T-helper 2 cell (primary cell): ENCODE measurements at regions not wholly inside any gene's neighbourhood (a gene's known extent, or its start where the extent isn't known, plus 50 kb on each side); places are given as distances from the start of the nearest gene placed in this dataset.

Experiments
- DNase-seq, 5 experiments: peaks; one replicate each; pipeline versions ENCODE4 v3.0.0 to v3.0.0-alpha.2; 2012 to 2022

DNA sequence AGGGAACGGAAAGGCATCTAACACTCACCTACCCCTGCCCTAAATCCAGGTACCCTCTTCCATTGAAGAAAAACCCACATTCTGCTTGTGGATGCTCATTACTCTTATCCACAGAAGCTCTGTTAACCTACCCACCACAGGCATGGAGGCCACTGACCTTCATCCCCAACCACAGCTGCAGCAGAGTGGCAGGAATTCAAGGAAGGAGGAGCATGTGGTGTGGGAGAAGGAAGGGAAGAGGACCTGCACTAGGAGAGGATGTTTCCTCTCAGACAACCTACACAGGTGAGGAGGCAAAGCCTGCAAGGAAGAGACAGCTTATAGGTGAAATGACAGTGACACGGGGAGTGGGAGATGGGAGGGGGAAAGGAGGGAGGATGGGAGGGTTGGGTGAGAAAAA, 192.5 kb upstream of the TSC22D2 start:
- DNase-seq, result no peak

DNA sequence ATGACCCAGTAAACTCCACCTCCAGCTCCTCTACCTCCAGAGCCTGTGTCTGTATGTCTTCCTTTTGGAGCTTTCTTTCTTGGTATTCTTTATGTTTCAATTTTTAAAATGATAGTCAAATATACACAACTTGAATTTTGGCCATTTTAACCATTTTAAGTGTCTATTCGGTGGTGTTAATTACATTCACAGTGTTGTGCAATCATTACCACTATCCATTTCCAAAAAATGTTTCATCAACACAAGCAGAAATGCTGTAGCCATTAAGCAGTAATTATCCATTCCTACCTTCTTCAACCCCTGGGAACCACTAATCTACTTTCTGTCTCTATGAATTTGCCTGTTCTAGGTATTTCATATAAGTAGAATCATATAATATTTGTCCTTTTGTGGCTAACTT, 194.5 kb upstream of the TSC22D2 start:
- no peak for DNase-seq

DNA sequence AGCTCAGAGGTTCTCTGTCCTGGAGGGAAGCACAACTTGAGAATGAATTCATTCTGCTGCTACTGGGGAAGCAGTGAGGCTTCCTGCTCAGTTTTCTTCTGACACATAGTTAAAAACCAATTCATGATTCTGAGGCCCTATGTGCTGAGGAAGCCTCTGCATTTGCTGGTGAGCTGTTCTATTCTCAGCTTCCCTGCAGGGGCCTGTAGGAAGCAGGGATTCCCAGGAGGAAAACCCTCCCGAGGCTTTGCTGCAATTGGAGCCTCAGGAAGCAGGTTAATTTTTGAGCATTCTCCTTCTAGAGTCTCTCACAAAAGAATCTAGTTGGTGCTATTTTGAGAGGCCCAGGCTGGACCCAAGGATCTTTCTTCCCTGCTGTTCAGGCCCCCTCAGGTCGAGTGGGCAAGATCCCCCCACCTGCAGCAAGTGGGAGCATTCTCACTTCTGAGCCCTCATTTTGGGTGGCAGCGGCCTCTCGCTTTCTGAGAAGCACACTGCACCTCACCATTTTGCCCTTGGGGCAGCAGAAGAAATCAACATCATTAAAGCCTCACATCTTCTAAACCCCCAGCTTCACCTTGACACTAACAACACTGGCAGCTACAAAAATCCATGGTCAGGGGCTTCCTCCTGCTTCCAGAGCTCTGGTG, 197.5 kb upstream of the TSC22D2 start:
- no peak for DNase-seq

DNA sequence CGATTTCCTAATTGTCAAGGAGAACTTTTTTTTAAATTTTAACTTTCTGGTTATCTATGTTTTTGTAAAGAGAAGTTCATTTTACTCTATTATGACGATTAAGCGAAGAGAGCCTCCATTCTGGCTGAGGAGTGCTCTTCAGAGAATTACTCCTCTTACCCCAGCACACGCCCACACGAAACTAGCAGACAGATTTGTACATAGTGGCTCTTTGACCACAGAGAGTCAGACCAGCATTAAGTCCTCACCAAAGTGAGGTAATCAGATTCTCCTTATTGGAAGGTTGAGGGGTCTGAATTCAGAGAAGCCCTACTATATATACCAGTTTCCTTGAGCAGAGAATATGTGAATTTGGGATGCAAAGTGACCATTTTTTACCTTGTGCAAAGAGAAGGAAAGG, 204.8 kb upstream of the TSC22D2 start:
- no peak for DNase-seq

DNA sequence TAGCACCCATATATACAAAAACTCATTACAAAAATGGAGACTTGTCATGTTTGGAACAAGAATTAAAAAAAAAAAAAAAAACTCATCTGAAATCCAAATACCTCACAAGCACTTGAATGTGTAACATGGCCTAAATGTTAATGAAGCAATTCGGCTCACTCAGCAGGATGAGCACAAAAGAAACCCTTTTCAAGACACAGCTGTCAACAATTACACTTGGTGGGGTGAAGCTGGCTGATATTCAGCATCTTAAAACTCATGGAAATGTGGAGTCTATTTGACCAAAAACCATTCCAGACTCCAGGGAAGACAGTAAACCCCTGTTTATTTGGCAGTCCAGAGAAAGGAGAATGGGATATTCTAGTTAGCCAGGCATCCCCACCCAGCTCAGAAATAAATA, 205.4 kb upstream of the TSC22D2 start:
- no peak for DNase-seq

DNA sequence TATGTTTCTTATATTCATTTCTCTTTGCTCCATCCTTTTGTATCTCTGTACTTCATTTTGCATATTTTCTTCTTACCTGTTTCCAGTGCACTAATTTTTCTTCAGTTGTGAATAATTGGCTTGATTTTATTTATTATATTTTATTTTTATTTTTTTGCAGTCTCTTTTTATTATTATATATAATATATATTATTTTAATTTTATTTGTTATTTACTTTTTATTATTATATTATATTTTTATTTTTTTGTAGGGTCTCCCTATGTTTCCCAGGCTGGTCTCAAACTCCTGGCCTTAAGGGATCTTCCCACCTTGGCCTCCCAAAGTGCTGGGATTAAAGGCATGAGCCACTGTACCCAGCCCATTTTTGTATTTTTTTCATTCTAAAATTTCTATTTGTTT, 213.1 kb upstream of the TSC22D2 start:
- DNase-seq, result no peak

DNA sequence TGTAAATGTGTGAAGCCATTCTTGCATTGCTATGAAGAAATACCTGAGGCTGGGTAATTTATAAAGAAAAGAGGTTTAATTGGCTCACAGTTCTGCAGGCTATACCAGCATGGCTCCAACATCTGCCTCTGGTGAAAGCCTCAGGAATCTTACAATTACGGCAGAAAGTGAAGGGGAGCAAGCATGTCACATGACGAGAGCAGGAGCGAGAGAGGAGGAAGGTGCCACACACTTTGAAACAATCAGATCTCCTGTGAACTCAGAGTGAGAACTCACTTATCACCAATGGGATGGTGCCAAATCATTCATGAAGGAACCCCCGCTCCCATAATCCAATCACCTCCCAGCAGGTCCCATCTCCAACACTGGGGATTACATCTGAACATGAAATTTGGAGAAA, 213.6 kb upstream of the TSC22D2 start:
- no peak for DNase-seq

DNA sequence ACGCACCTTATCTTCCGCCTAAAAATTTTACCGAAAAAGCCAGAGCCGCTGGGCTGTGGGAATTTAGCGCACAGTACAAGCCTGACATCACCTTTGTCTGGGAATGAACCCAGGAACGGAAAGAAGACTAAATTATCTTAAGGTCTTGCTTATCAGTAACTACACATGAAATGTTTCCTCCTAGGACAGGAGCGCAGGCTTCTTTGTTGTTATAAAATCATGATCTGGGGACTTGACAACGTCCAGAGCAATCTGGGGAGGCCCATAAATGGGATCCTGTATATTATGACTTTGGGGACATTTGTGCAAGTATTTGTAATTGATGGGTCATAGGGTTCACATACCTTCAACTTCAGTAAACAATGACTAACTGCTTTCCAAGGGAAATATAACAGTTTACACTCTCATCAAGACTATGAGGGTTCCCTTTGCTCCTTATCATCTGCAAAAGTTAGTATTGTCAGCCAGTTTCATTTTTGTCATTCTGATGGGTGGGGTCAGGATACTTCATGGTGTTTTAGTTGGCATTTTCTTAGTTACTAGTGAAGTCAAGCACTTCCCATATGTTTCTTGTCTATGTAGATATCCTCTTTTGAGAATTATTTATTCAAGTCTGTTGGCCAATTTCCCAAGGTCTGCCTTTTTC, 213.9 kb upstream of the PFN2 start:
- no peak for DNase-seq

DNA sequence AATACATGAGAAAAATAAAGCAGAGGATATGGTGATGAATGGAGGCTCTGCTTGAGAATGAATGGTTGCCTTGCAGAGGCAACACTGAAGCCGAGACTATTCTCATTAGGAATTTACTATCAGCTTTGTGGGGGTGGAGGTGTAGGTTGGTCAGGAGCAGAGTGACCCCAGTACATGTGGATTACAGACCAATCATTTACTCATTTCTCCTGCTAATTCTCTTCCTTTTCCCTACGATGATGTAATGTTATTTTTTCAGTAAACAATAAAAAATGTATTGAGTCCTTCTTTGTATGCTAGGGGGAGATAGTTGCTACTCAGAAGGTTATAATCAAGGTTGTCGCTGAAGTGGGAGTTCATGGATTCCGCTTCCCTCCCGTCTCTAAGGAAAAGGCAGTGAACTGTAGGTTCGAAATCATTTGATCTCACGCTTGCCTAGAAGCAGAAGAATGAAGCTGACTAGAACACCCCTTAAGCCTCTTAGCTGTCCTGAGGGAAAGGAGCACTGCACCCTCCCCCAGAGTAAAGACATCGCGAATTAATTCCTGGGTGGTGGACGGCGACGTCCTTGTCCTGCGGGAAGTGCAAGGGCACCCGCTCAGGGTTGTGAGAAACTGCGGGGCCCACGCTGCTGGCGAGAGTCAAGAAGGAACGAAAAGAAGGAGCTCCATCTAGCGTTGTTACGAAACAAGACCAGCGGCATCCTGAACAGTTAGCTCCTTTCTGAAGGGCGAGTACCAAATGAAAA, 213.2 kb upstream of the PFN2 start:
- peak in 2 of 5 experiments; percentile 10 to 57 for DNase-seq

DNA sequence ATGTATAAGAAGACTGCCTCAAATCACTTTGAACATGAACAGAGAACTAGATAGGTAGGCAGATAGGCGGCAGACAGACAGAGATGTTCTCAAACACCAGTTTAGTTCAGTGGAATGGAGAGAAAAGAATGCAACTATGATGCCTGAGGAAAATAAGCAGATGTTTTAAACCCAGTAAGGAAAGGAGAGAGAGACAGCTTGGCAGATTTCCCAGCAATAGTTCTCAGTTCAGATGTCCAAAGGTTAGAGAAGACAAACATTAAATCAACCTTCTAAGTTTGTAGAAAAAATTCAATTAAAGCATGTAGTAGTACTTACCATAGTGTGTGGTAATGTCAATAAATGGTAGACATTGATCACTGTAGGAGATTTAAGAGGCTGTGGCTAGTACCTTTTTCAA, 209.6 kb upstream of the PFN2 start:
- DNase-seq, result no peak

DNA sequence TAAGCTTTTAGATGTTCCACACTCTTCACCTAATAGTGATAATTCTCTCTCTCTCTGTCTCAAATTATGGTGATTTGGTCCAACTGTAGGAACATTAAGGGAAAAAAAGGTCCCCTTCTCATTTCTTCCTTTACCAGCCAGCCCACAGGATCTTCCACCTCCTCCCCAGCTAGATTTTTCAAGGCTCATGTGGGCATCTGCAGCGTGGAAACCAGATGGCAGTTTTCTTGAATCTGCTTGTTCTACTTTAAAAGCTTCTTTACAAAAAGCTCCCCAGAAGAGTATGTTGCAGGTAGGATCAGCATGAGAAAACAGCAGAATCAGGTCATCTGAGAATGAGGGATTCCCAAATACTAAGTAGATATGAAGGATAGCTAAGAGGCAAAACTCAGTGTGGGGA, 208.6 kb upstream of the PFN2 start:
- no peak for DNase-seq

DNA sequence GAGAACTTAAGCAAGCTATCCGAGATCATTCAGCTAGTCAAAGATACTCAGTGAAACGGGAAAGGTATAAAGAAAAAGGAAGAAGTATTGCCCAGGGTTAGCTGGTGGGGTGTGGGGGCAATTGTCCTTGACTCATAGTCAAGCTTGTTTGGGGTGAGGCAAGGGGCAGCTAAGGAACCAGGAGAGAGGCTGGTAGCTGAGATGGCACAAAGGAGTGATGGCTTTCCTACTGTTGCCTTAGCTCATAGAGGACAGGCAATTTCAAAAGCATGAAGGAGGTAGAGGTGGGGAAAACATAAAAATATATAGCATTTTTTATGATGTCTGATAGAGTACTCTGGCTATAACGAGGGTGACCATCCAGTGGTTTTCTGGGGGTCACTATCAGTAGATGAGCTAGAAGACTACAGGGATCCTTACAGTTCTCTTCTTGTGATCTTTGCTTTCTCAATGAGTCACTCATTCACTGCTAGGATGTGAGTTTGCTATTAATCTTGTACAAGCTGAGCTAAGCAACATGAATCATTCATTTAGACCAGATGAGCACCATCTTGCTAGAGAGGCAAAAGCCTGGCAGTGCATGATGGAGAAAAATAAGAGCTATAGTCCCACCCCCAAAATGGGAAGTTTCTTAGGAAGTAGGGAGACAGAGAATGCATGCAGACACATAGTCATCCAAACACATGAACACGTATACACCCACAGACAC, 207.1 kb upstream of the PFN2 start:
- DNase-seq, result no peak

DNA sequence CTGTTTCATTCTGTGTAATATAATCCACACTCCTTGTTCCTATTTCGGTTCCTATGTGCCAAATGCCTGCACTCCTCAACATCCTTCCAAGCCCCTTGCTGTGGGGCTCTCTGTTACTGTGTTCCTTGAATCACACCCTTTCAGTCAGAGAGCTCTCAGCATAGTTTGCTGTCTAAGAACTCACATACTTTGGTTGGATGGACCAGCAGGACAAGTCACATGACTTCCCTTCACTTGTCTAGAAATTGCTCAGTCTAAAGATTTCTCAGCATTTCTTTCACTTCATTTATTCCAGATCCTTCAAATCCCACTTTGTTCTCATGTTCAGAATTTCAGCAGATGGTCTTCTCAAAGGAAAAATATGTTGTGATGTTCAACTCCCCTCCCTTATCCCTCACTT, 203.5 kb upstream of the PFN2 start:
- DNase-seq, result peak in 1 of 5 experiments; percentile 5

DNA sequence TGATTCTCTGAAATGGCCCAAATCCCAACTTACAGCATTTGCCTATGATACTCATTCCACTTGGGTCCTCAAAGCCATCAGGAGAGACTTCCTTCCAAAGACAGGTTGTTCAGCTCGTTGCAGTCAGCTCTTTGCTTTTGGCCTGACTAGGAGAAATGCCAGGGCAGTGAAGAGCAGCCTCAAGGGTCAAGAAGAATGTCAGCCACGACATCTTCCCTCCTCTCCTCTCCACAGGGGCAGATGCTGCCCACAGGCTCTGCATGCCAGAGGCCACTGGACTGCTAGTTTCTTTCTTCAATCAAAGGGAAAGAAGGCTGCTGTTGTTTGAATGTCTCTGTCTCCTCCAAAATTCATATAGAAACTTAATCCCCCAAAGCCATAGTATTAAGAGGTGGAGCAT, 201.7 kb upstream of the PFN2 start:
- DNase-seq, result no peak

DNA sequence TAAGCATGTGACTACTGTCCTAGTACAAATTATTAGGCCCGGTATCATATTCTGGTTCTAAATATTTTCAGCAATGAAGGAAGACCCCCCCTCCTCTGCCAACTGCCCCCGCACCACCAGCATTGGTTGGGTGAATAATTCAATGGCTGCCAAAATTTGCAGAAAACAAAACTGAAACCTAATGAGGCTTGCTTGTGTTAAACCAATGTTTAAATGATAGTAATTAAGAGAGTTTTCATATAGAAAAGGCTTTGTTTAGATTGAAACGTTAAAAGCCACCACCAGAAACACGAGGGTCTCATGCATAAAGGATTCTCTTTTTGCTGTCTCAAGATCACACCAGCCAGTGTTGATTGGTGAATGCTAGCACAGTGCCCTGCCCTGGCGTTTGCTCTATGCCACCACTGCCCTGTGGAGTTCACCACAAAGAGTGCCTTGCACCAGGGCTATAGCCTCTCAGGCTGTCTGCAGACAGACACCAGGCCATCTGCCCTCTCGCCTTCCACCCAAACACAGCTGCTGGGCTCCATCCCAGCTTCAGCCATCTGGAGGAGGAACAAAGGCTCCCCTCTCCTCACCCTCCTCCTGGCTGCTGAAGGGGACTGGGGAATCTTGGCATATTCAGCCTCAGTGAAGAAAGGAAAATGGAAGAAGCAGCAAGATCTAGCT, 200.3 kb upstream of the PFN2 start:
- no peak for DNase-seq

DNA sequence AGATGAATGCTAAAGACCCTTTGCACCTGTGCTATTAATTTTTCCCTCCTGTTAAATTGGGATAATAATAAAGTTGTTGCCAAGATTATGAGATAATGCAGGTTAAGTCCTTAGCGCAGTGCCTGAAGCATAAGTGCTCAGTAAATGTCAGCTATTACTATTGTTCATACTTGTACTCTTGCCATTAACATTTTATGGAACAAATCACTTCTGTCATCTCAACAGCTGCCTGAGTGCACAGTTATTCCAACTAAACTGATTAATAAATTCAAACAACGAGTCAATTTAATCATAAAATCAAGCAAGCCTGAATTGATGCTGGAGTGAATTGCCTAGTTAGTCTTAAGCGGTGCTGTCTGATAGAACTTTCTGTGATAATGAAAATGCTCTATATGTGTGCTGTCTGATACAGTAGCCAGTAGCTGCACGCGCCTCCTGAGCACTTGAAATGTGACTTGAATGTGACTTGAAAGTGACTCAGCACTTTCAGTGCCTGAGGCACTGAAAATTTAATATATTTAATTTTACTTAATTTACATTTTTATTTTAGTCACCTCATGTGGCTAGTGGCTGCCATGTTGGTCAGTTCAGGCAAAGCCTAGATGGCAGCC, 198.7 kb upstream of the PFN2 start:
- no peak for DNase-seq

DNA sequence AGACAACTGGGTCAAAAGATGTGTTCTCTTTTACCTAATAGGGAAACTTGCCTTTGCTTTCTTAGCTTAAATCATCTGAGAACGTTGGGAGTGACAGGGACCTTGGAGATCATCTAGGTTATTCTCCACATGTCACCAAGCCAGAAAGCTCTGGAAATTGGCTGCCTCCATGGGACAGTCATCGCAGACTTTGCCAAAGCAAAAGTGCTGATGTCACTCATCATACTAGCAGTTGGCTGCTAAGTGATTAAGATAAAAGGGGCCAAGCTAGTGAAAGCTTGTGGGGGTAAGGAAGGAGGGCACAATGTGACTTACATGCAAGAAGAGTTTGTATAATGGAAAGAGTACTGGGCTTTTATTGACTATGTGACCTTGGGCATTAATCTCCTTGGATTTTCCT, 198.0 kb upstream of the PFN2 start:
- DNase-seq, result no peak

DNA sequence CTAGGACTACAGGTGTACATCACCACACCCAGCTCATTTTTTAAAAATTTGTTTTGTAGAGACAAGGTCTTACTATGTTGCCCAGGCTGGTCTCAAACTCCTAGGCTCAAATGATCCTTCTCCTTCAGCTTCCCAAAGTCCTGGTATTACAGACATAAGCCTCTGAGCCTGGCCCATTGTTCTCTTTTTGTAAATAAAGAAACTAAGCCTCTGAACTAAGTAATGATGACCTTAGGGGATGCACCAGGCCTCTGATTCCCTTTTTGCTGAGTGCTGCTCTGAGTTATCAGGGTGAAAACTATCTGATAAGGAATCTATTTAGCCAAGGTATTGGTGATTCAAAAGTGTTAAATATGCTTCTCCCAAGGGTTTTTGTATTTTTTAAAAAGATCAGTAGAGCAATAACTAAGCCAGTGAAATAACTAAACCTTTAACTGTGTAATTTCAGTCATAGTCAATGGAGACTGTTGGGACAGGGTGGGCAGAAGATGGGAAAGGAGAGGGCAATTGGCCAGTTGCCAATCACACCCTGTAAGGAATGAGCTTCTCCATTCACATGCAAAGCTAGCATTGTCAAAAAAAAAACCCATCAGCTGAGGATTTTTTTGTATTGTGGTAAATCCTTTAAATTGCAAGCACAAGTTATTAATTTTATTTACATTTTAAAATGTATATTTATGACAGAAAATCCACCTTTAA, 194.8 kb upstream of the PFN2 start:
- no peak for DNase-seq

DNA sequence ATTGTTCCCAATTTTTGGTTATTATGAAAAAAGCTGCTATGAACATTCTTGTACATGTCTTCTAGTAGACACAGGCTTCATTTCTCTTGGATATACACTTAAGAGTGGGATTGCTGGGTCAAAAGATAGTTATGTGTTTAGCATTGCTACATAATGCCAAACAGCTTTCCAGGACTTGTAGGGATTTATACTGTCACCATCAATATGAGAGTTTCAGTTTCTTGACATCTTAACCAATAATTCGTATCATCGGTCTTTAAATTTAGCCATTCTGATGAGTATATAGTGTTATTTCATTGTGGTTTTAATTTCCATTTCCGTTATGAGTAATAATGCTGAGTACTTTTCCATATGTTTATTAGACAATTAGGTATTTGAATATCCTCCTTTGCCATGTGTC, 190.3 kb upstream of the PFN2 start:
- no peak for DNase-seq

DNA sequence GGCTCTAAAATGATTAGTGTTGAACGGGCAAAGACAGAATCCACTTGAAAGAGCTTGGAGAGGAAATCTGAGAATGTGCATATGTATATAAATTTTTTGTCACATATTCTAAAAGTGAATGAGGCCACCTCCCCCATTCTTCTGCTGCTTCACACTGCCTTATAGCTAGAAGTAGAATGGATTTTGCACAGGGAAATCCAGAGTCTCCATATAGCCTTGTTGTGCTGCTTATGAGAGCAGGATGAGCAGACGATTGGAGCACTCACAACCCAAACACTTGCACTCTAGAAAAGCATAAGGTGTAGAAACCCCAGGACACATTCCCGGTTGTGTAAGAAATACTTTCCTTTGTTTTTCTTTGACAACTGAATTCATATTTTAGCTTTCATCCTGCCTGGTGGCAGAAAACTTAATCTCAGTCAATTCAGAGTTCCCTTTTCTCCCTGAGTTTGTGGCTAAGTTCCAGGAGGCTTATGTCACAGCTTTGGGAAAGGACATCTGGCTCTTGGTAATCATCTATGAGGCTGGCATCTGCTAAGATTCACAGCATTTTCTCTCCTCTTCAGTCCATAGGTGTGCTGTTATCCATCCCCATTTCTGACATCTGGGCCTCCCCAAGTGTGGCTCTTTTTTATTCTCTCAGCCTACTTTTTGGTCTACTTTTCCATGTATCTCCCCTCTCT, 188.4 kb upstream of the PFN2 start:
- DNase-seq, result no peak

DNA sequence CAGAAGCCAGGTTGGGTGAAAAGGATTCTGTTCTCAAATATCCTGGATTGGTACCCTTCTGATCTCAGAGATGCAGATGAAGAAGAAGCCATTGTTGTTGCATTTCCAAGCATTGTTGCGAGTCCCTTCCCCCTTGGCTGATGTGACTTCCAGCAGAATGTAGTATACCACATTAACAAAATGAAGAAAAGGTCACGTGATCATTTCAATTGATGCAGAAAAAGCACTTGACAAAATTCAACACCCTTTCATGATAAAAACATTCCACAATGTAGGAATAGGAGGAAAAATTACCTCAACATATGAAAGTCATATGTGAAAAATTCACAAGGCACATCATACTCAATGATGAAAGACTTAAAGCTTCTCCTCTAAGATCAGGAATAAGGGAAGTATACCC, 181.9 kb upstream of the PFN2 start:
- DNase-seq, result no peak
